ENCODE measurements at regions not wholly inside any gene's neighbourhood (a gene's known extent, or its start where the extent isn't known, plus 50 kb on each side); places are given as distances from the start of the nearest gene placed in this dataset.
"Not testable (repeated sequence)": the region's sequence is repeated elsewhere in the genome, so short reads cannot be mapped to it uniquely, and the experiment has no call there.

DNA sequence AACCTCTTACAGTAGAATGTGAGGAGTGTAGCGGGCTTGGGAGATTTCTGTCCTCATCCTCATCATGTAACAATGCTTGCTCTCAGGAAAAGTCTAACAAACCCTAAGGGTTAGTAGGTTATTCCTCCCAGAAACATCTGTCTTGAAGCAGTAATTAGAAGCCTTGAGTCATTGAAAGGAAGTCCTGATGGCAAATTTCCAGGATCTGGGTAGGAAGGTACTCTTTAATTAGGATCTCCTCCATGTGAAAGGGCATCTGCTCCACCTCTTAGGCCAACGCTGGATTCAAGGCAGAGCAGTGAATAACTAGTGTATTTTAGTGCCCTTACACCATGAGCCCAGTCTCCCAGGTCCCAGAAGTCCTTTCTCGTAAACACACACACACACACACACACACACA lies 106.6 kb upstream of the BARHL2 start:
- DNase-seq = peak; percentile 4

DNA sequence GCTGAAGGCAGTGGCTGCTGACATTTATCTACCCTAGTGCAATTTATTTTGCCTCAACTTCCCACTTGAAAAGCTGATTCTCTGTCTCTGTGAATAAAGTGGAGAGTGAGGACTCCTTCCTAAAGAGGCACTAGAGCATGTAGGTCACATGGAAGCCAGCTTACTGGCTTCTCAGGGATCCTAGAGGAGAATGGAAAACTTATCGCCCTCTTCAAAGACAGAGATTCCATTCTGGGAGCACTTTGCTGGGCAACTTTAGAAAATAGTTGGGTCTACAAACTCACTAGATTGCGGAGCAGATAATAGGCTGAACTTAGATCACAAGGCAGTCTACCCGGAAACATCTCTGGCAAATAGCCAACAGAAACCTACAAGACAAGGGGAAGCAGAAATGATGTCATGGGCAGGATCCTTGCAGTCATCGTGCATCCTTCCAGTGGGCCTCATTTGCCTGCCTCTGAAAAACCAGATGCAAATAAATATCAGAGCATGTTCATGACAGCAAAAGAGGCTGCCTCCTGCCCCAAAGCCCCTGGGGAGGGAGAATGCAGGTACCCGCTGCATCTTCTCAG lies 104.8 kb upstream of the BARHL2 start:
- DNase-seq = no peak

DNA sequence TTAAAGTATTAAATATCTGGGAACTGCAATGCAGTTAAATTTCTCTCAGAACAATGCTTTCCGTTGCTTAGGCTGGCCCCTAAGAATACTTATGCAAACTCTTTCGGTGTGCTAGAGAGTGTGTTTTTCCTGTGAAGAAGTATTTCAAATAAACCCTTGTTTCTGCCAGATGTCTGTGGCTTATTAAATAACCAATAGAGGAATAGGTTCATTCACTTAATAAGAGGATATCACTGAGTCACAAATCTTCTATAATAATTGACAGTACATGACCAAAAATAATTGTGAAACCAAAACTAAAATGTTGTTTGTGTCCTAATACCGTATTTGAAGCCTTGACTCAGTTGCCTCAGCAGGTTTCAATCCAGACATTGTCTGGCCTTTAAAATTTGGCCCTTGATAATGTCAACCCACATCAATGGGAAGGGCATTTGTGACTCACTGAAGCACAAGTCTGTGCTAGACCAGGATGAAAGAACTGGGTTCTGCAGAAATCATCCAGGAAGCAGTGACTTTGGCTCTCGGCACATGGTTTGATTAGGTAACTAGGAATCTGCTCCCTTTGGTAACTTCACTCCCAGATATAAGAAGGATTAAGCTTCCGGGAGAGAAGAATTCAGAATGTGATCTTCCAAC lies 104.2 kb upstream of the BARHL2 start:
- DNase-seq = no peak

DNA sequence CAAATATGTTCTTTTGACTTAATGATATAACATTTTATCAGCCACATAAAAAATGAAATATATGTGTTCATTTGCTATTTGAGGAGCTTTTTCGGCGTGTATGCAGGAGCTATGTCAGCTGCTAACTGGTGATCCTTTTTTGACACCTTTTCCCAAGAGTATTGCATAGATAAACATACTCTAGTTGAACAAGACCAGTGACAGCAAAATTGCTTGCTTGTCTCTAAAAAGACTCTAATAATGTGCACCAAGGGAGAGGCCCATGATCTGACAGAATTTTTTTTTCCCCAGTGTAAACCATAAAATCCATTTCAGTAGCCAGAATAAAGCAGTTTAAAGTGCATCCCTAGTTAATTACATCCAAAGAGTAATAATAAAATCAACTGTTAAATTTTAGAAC lies 103.6 kb upstream of the BARHL2 start:
- DNase-seq = no peak

DNA sequence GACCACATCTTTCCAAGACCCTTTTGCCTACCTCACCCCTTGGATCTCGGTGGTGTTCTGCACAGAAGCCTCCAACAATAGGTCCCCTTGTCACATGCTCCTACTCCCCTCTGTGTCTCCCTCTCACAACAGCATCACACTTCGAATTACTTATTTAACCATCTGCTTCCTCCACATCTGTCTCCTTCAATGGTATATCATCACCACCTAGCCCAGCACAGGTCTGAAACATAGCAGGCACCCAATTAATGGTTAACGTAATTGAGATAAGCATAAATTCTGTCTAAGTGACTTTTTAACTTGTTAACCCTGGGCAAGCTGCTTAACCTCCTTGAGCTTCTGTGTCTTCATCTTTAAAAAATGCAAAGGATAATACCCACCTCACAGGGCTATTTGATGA lies 100.3 kb upstream of the BARHL2 start:
- DNase-seq = no peak

DNA sequence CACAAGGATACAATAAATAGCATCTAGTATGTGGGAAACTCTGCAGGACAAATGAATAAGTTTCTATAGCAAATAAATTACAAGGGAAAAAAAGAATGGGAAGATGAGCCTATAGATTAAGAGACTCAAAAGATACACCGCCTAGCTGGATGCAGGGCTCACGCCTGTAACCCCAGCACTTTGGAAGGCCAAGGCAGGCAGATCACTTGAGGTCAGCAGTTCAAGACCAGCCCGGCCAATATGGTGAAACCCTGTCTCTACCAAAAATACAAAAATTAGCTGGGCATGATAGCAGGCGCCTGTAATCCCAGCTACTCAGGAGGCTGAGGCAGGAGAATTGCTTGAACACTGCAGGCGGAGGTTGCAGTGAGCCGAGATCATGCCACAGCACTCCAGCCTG lies 95.1 kb upstream of the BARHL2 start:
- DNase-seq = not testable (repeated sequence)

DNA sequence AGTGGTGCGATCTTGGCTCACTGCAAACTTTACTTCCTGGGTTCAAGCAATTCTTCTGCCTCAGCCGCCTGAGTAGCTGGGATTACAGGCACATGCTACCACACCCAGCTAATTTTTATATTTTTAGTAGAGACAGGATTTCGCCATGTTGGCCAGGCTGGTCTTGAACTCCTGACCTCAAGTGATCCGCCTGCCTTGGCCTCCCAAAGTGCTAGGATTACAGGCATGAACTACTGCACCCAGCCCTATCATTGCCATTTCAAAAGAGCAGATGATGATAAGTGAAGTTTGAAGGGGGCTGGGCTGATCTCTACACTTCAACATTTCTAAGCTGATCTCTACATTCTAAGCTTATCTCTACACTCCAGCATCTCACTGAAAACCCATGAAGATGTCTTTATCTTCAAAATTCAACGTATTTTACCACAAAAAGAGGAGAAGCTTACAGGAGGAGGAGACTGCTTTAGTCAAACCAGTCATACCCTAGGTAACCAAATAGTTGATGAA lies 94.4 kb upstream of the BARHL2 start:
- DNase-seq = not testable (repeated sequence)

DNA sequence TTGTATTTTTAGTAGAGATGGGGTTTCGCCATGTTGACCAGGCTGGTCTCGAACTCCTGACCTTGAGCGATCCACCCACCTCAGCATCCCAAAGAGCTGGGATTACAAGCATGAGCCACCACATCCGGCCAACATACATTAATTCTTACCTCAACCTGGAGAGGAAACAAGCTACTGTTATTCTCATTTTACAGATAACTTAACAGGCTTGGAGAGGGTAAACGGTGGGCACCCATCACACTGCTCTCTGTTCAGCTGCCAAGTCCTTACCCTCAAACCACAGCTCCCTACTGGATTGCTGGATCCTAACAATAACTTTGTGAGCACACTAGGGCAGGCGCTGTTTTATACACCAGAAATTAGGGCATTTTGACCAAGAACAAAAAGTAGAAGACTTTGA lies 93.6 kb upstream of the BARHL2 start:
- no peak for DNase-seq

DNA sequence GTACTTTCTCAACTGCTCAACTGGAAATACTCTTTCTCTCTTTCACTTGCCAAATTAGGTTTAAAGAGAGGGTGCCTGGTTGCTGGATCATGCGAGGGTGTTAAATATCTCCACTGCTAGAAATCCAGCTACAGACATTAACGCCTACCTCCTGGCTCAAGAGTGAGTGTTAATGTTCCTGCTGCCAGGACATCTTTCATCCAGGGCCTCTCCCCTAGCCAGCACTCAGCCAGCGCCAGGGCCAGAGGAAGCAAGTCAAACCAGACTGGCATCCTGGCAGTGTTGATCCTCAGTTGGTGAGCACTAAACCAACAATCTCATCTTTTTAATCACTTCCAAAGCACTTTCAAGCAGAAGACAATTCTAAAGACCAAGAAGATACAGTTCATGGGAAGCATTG lies 92.9 kb upstream of the BARHL2 start:
- no peak for DNase-seq

DNA sequence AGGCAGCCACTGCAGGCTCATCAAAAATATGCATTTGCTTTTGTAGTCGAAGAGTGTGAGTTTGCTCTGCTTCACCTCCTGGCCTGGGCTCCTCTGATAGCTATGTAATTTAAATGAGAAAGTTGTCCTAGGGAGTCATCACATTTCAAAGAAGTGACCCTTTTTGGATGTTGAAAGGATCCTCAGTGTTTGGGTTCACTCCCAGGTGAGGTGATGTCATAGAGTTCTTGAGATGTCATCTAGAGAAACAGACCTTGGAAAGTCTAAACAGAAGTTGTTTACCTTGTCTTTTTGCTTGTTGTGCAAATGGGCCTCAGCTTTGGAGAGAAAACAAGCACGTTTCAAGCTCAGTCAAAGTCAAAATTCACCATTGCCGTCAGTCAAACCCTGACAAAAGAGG lies 92.0 kb upstream of the BARHL2 start:
- no peak for DNase-seq

DNA sequence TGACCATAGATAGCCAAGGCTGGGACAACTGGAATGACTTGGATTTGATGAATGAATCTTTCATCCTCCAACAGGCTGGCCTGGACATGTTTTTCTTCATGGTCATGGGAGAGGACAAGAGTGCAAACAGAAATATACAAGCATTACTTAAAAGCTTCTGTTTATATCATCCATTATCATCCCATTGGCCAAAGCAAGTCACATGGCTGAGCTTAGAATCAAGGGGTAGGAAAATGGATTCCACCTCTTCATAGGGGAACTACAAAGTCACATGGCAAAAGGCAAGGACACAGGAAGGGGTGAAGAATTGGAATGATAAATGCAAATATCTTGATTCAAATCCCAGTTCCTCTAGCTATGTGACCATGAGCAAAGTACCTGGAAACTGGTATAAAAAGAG lies 90.2 kb upstream of the BARHL2 start:
- DNase-seq = no peak

DNA sequence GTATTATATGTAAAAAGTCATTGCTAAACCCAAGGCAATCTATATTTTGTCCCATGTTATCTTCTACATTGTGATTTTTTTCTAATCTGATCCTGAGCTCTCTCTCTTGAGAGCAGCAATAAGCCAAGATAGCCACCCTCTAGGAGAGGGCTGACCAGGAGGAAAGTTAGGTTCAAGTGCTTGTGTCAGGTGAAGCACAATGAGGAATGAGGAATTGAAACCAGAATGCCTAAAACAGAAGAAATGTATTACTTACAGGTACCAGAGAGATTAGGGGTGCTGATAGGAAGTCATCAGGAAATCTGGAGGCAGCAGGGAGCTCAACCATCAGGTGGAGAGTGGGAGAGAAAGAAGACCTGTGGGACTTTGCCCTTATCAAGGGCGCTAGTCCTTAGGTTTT lies 85.5 kb upstream of the BARHL2 start:
- no peak for DNase-seq

DNA sequence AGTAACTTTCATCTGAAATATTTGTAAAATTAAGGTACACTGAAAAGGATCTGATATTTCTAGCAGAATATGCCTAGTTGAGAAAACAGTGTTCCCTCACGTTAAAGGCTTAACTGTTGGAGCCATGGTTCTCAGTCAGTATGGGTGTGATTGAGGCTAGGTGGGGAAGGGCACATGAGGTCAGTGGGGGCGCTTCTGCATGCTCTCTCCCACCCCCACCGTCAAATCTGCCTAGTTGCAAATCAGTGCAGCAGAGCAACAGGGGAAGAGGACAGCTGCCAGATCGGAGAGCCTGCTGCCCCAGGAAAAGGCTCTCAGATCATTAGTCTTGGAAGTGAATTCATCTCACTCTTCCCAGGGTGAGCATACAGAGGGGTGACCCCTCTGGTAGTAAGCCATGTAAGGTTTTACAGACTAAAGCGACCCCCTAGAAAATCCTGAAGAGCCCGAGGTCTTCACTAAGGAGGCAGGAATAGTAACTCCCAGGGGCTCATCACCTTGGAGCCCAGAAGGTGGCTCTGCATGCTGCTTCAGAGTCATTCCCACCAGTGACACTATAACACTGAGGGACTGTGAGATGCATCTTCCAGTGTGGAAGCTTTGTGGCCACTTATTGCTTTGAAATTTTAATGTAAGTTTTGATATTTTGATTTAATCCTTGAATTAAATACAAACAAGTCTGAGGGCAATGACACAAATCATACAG lies 83.1 kb upstream of the BARHL2 start:
- no peak for DNase-seq

DNA sequence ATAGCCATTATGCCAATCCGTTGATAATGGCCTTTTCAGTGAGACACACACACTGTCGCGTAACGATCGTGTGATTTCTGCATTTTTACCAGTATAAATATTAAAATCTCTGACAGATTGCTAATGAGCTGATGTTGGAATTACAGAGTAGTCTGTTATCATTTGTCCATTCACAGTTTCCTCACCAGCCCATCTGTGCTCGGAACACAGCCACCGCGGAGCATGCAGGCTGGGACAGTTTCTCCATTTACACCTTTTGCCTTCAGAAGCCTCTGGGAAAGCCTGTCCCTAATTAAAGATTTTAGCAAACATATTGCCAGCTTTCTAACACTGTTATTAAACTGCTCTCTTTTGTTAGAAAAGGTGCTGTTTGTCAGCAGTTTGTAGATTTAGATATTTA lies 82.2 kb upstream of the BARHL2 start:
- no peak for DNase-seq

DNA sequence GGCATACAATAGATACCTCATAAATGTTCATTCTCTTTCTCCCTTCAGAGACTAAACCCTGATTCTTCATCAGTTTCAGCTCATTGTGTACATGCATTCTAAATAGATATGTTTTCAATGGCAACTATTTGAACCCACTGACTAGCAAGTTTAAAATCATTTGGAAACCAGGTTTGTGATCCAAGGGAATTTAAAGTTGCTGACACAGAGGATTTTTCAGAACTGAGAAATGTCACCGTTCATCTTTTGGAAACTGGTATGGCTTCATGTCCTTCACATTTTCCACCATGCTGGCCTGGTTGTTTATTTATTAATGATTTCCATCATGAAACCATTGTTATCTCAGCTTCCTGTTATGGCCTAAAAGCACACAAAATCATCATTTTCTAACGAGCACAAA lies 81.8 kb upstream of the BARHL2 start:
- no peak for DNase-seq

DNA sequence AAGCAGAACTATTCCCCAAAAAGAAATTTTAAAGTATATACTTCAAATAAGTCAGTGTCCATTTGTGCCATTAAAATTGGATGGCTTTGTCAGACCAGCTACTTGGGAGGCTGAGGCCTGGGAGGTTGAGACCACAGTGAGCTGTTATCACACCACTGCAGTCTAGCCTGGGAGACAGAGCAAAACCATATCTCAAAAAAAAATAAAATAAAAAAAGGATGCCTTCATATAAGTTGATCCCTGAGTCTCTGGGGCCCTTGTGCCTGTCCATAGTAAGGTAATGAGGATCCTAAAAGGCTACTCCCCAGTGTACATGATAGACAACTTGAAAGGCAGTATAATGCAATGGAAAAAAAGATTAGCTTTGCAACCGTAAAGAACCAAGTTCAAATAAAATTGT lies 81.2 kb upstream of the BARHL2 start:
- no peak for DNase-seq

DNA sequence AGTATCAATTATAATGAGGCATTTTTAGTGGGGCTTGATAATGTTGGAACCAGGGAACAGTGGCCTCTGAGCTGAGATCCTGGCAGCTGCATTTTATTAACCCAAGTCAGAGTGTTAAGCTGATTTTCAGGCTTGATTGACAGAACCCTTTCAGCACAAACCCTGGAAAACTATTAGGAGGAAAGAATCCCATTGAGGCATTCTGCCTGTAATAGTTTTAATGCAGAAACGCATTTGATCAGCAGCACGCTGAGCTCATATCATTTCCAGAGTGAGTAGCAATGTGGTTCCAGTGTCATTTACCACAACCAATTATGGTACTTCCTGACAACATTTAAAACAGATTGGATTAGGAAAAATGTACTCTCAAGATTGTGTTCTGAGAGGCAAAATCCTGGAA lies 78.3 kb upstream of the BARHL2 start:
- no peak for DNase-seq

DNA sequence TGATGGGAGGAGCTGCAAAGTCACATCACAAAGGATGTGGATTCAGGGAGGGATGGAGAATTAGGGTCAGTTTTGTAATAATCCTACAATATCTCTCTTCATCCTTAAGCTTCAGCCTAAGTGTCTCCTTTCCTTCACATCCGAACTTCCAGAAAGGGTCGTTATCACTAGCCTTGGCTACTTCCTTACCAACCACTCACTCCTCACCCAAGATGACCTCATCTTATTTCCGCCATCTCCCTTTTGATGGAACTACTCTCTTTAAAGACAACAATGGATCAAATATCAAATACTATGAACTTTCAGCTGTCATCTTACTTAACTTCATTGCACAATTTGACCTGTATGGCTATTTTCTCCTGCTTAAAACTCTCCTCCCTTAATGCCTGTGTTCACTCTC lies 69.6 kb upstream of the BARHL2 start:
- DNase-seq = no peak

DNA sequence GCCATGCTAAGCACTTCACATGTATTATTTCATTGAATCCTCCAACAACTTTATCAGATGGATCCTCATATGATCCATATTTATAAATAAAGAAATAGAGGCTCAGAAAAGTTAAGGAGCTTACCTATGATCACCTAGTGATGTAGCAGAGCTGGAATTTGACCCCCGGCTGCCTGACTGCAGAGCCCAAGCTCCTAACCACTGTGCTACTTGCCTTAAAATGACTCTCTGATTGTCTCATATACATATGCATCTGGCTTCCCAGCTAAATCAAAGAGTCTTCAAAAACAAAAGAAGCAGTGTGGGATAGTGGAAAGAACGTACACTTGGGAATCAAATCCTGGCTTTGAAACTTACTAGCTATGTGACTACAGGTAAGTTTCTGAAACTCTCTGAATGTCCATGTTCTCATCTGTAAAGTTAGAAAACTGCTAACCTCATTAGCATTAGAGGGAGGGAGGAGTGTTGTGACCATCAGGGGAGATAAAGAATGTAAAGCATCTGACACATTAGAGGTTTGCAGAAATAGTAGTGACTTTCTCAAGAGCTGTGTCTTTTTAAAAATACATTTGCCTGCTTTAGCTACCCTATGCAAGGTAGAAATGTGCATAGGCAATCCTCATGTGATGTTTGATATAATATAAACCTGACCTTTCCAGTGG lies 67.2 kb upstream of the BARHL2 start:
- no peak for DNase-seq

DNA sequence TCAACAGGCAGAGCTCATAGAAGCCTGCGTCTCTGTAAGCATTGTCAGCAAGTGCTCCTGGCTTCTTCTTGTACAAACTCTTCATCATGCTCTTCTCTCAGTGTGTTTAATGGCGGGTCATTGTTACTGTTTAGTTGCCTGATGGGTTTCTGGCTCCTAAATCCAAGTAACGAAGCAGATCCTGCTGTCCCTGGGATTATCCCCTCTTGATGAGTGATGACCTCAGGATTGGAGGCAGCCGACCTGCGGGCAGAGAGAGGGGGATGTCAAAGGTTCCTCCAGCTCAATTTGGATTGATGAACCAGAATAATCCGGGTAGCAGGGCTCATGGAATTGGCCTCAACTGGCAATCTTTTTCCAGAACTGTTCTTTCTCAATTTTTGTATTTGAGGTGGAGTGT lies 66.1 kb upstream of the BARHL2 start:
- no peak for DNase-seq

DNA sequence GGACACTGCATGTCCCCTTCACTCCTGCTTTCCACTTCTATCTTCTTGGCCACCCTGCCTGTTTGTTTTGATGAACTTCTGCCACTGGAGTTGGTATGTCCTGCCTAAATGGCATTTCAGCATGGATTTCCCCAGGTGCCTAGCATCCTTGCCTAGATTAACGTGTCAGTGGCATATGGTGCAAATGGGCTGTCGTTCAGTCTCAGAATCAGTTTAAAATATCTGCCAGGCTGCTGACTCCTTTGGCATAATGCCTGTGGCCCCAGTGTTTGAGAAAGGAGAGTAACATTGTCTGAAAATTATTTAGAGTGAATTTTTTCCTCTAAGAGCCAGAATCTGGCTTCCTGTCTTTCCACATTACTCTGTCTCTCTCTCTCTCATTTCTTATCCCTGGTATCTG lies 64.9 kb upstream of the BARHL2 start:
- no peak for DNase-seq

DNA sequence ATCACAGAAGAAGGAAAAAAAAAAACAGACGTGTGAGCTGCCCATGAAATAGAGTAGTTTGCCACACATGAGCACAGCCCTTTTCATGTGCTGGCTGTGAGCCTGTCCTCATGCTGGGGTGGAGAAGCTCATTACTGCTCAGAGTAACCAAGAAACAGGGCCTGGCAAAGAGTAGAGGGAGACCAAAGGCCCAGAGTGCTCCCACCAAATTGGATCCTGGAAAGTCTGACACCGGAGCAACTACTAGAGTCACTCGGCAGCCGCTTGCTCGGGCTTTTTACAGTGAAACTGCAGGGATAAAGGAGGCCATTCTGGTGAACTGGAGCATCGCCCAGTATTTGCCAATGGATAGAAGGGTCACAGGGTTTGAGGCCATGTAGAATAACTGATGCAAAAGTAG lies 64.4 kb upstream of the BARHL2 start:
- DNase-seq = no peak

DNA sequence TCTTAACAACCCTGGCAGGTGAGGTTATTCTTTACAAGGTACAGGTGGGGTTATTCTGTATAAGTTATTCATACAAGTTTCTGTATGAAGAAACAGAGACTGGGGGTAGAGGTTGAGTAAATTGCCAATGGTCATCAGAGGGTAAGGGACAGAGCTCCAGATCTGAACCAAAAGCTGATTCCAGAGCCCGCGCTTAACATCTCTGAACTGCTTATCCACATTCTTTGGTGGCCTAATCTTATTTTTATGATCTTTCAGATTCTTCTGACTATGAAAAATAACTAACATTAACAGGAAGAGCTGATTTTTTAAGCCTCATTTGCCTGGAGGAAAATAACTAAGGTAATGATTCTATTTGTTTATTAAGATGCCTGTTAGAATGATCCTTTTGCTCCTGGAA lies 63.9 kb upstream of the BARHL2 start:
- DNase-seq = no peak

DNA sequence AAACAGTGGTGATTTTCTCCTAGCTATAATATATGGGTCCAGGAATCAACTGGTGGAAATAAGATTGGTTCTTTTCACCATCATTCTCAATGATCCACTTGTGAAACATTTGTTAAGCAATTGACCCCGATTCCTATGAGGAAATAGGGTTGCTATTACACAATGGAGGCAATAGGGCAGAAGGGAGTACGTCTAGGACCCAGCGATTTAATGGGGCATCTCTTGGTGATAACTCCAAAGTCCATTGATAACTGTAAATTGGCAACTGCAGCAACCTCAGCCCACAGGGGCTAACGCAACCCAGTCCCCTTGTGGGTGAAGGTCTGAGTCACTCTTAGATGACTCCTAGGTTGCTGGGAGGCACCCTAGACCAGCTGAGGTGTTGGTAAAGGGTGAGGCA lies 62.5 kb upstream of the BARHL2 start:
- no peak for DNase-seq
